HG03432 (cell line): ENCODE measurements at regions not wholly inside any gene's neighbourhood (a gene's known extent, or its start where the extent isn't known, plus 50 kb on each side); places are given as distances from the start of the nearest gene placed in this dataset.

Experiments
- ATAC-seq: cut with Tn5 transposase; IDR thresholded peaks from one replicate; pipeline ENCODE4 v1.9.1; 2021; ENCODE audit warnings: mild to moderate bottlenecking, moderate library complexity; ENCODE audit not compliant: unreplicated experiment

- ATAC-seq: no peak
These were observed 559.9 kb downstream of the MBD2 start for GRCh38 chr18:53664575-53664974.

- ATAC-seq: no peak
These were observed 564.2 kb downstream of the MBD2 start for GRCh38 chr18:53660306-53660705.

GRCh38 chr18:53657257-53657656 lies 567.2 kb downstream of the MBD2 start:
- ATAC-seq: no peak

- ATAC-seq: no peak
These were observed 574.8 kb downstream of the MBD2 start for GRCh38 chr18:53649621-53650020.

- no peak for ATAC-seq
These were observed 579.5 kb downstream of the MBD2 start for GRCh38 chr18:53644799-53645471.

- ATAC-seq: no peak
These were observed 584.8 kb downstream of the MBD2 start for GRCh38 chr18:53639687-53640086.

GRCh38 chr18:53629337-53629736 lies 595.1 kb downstream of the MBD2 start:
- ATAC-seq: no peak

GRCh38 chr18:53625997-53626599 lies 598.4 kb downstream of the MBD2 start:
- no peak for ATAC-seq

GRCh38 chr18:53610957-53611356 lies 613.5 kb downstream of the MBD2 start:
- ATAC-seq: peak; percentile 86

- no peak for ATAC-seq
These were observed 617.7 kb downstream of the MBD2 start for GRCh38 chr18:53606792-53607191.

GRCh38 chr18:53605198-53605597 lies 619.3 kb downstream of the MBD2 start:
- no peak for ATAC-seq

GRCh38 chr18:53603276-53603675 lies 621.2 kb downstream of the MBD2 start:
- no peak for ATAC-seq

- ATAC-seq: no peak
These were observed 623.1 kb downstream of the MBD2 start for GRCh38 chr18:53601344-53601743.

GRCh38 chr18:53586923-53587322 lies 637.5 kb downstream of the MBD2 start:
- no peak for ATAC-seq
